AG09309 (cell line): ENCODE measurements at regions not wholly inside any gene's neighbourhood (a gene's known extent, or its start where the extent isn't known, plus 50 kb on each side); places are given as distances from the start of the nearest gene placed in this dataset.

ENCODE experiments used
- DNase-seq: peaks from one replicate; pipeline ENCODE4 v3.0.0-alpha.2; 2010; ENCODE audit warnings: low read depth
- H3K4me3 ChIP-seq: 2 replicates; pipeline ENCODE4 v1.5.1; 2011; ENCODE audit warnings: mild to moderate bottlenecking, low read depth, low read length, moderate library complexity; ENCODE audit not compliant: control insufficient read depth
- TF ChIP-seq, protein P1 (sequence below): IDR thresholded peaks from 2 replicates; pipeline ENCODE4 v1.5.1; 2011; ENCODE audit warnings: mild to moderate bottlenecking, low read depth, low read length, inconsistent platforms; ENCODE audit not compliant: insufficient read depth, control insufficient read depth; ENCODE audit errors: missing control alignments

DNA sequence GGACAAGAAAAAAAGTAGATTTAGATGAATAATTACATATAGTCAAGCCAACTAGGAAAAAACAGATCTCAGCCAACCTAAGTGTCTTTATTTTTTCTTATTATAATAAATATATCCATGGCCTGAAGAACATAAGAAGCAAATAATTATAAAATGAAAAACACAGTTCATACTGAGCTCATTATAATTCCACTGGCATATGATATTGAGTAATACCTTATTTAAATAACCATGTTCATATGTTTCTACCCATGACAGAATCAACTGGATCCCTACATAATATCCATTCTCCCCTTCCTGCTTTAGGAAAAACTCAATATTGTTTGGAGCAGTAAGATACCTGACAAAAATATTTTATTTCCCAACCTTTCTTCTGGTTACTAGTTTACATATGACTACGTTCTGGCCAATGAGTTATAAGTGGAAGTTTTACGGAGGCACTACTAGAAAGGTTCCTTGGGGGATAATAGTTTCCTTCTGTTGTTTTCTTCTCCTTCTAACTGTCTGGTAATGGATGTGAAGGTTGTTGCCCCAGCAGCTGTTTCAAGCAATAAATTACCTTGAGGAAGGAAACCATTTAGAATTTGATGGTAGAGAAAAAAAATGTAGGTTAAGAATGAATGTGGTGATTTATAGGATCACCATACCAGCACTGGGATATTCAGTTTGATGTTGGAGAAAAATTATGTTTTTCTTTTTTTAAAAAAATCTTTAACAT lies 184.1 kb upstream of the MBNL1 start:
- TF ChIP-seq, protein P1, sequence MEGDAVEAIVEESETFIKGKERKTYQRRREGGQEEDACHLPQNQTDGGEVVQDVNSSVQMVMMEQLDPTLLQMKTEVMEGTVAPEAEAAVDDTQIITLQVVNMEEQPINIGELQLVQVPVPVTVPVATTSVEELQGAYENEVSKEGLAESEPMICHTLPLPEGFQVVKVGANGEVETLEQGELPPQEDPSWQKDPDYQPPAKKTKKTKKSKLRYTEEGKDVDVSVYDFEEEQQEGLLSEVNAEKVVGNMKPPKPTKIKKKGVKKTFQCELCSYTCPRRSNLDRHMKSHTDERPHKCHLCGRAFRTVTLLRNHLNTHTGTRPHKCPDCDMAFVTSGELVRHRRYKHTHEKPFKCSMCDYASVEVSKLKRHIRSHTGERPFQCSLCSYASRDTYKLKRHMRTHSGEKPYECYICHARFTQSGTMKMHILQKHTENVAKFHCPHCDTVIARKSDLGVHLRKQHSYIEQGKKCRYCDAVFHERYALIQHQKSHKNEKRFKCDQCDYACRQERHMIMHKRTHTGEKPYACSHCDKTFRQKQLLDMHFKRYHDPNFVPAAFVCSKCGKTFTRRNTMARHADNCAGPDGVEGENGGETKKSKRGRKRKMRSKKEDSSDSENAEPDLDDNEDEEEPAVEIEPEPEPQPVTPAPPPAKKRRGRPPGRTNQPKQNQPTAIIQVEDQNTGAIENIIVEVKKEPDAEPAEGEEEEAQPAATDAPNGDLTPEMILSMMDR = no peak
- no peak for DNase-seq
- no peak overlapping the region for H3K4me3 ChIP-seq

DNA sequence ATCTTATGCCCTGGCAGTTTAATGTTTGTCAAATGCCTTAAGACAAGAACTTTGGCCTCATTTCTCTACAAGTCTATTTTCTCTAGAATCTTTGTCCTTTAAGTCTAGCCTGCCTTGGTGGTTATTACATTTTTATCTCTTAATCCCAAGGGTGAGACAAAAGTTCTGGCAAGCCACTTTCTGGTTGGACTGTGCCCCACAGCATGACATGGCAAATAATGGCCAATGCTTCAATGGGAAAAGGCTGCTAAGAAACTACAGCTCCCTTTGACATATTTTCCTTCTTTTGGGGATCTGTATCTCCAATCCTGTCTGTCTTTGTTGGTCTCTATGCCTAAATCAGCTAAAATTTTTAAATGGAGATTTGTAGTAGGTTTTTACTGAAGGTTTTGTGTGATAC lies 181.6 kb upstream of the MBNL1 start:
- no peak for DNase-seq
- TF ChIP-seq, protein P1 = no peak
- H3K4me3 ChIP-seq = no peak overlapping the region

DNA sequence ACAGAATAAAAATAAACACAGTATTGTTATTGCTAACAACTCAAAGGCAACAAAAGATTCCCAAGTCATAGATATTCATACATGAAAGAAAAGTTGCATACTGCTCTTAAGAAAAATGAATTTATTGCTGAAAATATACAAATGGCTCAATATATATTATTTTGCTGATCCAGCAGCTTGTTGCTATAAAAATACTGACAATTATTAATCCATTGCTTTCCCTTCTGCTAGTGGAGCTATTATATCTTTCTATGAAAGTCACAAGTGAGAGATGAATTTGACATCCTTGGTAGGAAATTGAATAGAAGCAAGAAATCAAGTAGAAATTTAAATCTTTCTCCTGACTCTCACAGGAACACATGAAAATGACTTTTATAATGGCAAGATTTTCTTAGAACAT lies 179.2 kb upstream of the MBNL1 start:
- no peak overlapping the region for H3K4me3 ChIP-seq
- DNase-seq = no peak
- TF ChIP-seq, protein P1 = no peak

DNA sequence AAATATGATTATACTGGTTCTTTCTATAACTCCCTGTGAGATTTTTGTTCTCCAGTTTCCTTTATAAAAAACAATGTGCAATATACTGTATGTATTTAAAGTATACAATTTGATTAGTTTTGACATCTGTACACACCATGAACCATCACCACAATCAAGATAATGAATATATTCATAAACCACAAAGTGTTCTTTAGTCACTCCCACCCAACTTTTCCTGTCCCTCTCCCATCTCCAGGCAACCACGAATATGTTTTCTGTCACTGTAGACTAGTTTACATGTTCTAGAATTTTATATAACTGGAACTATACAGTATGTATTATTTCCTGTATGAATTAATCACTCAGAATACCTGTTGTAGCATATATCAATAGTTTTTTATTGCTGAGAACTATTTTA lies 177.0 kb upstream of the MBNL1 start:
- DNase-seq = no peak
- TF ChIP-seq, protein P1 = no peak
- H3K4me3 ChIP-seq = no peak overlapping the region

DNA sequence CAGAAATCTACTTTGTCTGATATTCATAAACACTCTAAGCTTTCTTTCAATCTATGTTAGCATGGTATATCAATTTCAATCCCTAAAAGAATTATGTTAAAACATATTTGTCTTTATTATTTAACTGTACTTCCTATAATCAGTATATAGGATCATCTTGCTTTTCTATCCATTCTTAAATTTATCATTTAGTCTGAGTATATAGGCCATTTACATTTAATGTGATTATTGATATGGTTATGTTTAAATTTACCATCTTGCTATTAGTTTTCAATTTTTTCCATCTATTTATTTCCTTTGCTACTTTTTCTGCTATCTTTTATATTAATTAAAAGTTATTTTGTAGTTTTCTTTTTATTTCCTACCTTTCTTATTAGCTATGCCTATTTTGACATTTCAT lies 174.8 kb upstream of the MBNL1 start:
- DNase-seq = no peak
- TF ChIP-seq, protein P1 = no peak
- no peak overlapping the region for H3K4me3 ChIP-seq

DNA sequence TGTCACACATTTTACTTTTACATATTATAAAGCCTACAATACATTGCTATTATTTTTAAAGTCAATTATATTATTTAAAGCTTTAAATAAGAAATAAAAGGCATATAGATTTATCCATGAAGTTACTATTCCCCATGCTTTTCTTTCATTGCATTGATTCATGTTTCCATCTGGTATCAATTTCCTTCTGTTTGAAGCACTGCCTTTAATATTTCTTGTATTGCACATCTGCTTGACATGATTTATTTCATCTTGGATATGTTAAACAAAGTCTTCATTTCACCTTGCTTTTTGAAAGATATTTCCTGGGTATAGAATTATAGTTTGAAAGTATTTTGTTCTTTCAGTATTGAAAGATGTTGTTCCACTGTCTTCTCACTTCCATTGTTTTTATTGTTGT lies 174.3 kb upstream of the MBNL1 start:
- TF ChIP-seq, protein P1 = no peak
- no peak for DNase-seq
- H3K4me3 ChIP-seq = no peak overlapping the region
